ENCODE measurements at regions not wholly inside any gene's neighbourhood (a gene's known extent, or its start where the extent isn't known, plus 50 kb on each side); places are given as distances from the start of the nearest gene placed in this dataset.

- Mint-ChIP-seq H3K4me1 (no peaks in the 10 kb centered on the region), H3K4me3 (no peak overlapping the region), H3K36me3 (ENCODE audit: low read depth) (no peaks in the 10 kb centered on the region), H3K27ac (no peak overlapping the region), H3K9me3 (no peaks in the 10 kb centered on the region), H3K27me3 (no peaks in the 10 kb centered on the region)
- ChIA-PET POLR2A (no interaction called here), CTCF (no interaction called here)
- no peak for DNase-seq
- no peak for ATAC-seq (ENCODE audit: low read depth)
- TF ChIP-seq CTCF (IDR thresholded peaks at IDR 0.05), result no peak
- intact Hi-C loops (cut with micrococcal nuclease), result loop anchor here (5.0 kb wide), 1 partner anchor 1120 kb away; no protein-coding TSS in a partner anchor
Measured at GRCh38 chr13:22757530-22758120, 423.2 kb upstream of the SGCG start.

- H3K27me3 Mint-ChIP-seq, result no peaks in the 10 kb centered on the region
- ATAC-seq (ENCODE audit: low read depth) (no peak), DNase-seq (no peak)
- CTCF ChIA-PET, result no interaction called here
- TF ChIP-seq CTCF (IDR thresholded peaks at IDR 0.05), result no peak
- no peaks in the 10 kb centered on the region for H3K9me3 Mint-ChIP-seq
- no peaks in the 10 kb centered on the region for H3K4me1 Mint-ChIP-seq
- no peak overlapping the region for H3K27ac Mint-ChIP-seq
- no peaks in the 10 kb centered on the region for H3K36me3 Mint-ChIP-seq (ENCODE audit: low read depth)
- no peak overlapping the region for H3K4me3 Mint-ChIP-seq
- POLR2A ChIA-PET, result no interaction called here
- intact Hi-C loops (cut with micrococcal nuclease), result loop anchor here (5.0 kb wide), 1 partner anchor 1121 kb away; no protein-coding TSS in a partner anchor
Measured at GRCh38 chr13:22758245-22758644, 422.5 kb upstream of the SGCG start.

- ATAC-seq (ENCODE audit: low read depth), result no peak
- POLR2A ChIA-PET, result no interaction called here
- H3K27me3 Mint-ChIP-seq, result no peaks in the 10 kb centered on the region
- no peaks in the 10 kb centered on the region for H3K36me3 Mint-ChIP-seq (ENCODE audit: low read depth)
- H3K4me3 Mint-ChIP-seq, result no peak overlapping the region
- no peaks in the 10 kb centered on the region for H3K4me1 Mint-ChIP-seq
- TF ChIP-seq CTCF (IDR thresholded peaks at IDR 0.05), result no peak
- H3K27ac Mint-ChIP-seq, result no peak overlapping the region
- no peak for DNase-seq
- intact Hi-C loops (cut with micrococcal nuclease), result no loop called here
- CTCF ChIA-PET, result no interaction called here
- no peaks in the 10 kb centered on the region for H3K9me3 Mint-ChIP-seq
Measured at GRCh38 chr13:22761709-22762108, 419.1 kb upstream of the SGCG start.

- H3K4me1 Mint-ChIP-seq, result no peaks in the 10 kb centered on the region
- no peak overlapping the region for H3K4me3 Mint-ChIP-seq
- no peaks in the 10 kb centered on the region for H3K9me3 Mint-ChIP-seq
- no peaks in the 10 kb centered on the region for H3K36me3 Mint-ChIP-seq (ENCODE audit: low read depth)
- no peak for TF ChIP-seq CTCF (IDR thresholded peaks at IDR 0.05)
- POLR2A ChIA-PET, result no interaction called here
- intact Hi-C loops (cut with micrococcal nuclease), result no loop called here
- DNase-seq (no peak), ATAC-seq (ENCODE audit: low read depth) (no peak)
- H3K27me3 Mint-ChIP-seq, result no peaks in the 10 kb centered on the region
- CTCF ChIA-PET, result no interaction called here
- H3K27ac Mint-ChIP-seq, result no peak overlapping the region
Measured at GRCh38 chr13:22765547-22765946, 415.2 kb upstream of the SGCG start.

- Mint-ChIP-seq H3K4me1 (no peaks in the 10 kb centered on the region), H3K36me3 (ENCODE audit: low read depth) (no peaks in the 10 kb centered on the region), H3K27ac (no peak overlapping the region), H3K27me3 (no peaks in the 10 kb centered on the region), H3K9me3 (no peaks in the 10 kb centered on the region), H3K4me3 (no peak overlapping the region)
- POLR2A ChIA-PET, result no interaction called here
- CTCF ChIA-PET, result no interaction called here
- TF ChIP-seq CTCF (IDR thresholded peaks at IDR 0.05), result no peak
- intact Hi-C loops (cut with micrococcal nuclease), result no loop called here
- ATAC-seq (ENCODE audit: low read depth), result no peak
- no peak for DNase-seq
Measured at GRCh38 chr13:22770891-22771290, 409.9 kb upstream of the SGCG start.
